Testis (tissue), 2 donors: ENCODE measurements at regions not wholly inside any gene's neighbourhood (a gene's known extent, or its start where the extent isn't known, plus 50 kb on each side); places are given as distances from the start of the nearest gene placed in this dataset.

Source experiments
- CTCF ChIP-seq, 3 experiments: fragments of 450-650 bp in 2 of 3; fragments of 200-600 bp in 1 of 3; sonication (generic) in 1 of 3; IDR thresholded peaks; one replicate each; pipeline ENCODE4 v1.5.1; 2016 to 2019; ENCODE audit warnings: antibody characterized with exemption in 3 of 3, mild to moderate bottlenecking in 2 of 3, moderate library complexity in 1 of 3
- POLR2A ChIP-seq: fragments of 450-650 bp; IDR thresholded peaks from one replicate; pipeline ENCODE4 v1.6.1; 2017; ENCODE audit warnings: antibody characterized with exemption, mild to moderate bottlenecking, moderate library complexity

GRCh38 chr17:77326076-77326591 is 185.4 kb downstream of the SEC14L1 start:
- TF ChIP-seq CTCF (IDR thresholded peaks at IDR 0.05), result no peak
- no peak for TF ChIP-seq POLR2A
